LNCaP clone FGC (cell line): ENCODE measurements at regions not wholly inside any gene's neighbourhood (a gene's known extent, or its start where the extent isn't known, plus 50 kb on each side); places are given as distances from the start of the nearest gene placed in this dataset.

Experiments used
- DNase-seq: peaks from one replicate; pipeline ENCODE4 v3.0.0-alpha.2; 2011; ENCODE audit warnings: low read depth
- H3K4me3 ChIP-seq: 2 replicates; pipeline ENCODE4 v1.5.1; 2011; ENCODE audit warnings: mild to moderate bottlenecking, low read depth, low read length, control low read depth
- CTCF ChIP-seq: IDR thresholded peaks from 2 replicates; pipeline ENCODE4 v1.5.1; 2012; ENCODE audit warnings: mild to moderate bottlenecking; ENCODE audit not compliant: control insufficient read depth, insufficient read depth; ENCODE audit errors: extremely low read depth

DNA sequence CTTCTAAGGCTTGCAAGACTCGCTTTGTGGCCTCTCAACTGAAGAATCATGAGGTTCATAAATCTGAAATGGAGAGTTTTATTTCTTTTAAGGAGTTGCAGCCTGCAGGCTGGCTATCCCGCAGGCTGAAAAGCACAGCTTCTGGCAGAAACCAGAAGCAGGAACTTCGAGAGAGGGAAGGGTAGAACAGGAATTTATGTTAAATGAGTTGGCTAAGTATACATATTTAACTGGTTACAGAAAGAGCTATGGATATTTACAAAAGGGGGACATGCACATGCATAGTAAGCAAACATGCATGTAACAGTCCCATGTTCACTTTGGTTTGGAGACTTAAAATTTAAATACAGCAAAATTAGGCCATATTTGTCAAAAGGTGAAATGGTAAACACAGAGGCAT, 787.0 kb downstream of the TFAP2A start:
- DNase-seq: no peak
- no peak overlapping the region for H3K4me3 ChIP-seq
- no peak for TF ChIP-seq CTCF

- DNase-seq: no peak
- H3K4me3 ChIP-seq: no peak overlapping the region
- TF ChIP-seq CTCF: no peak
Measured at GRCh38 chr6:9623985-9624384, 790.9 kb downstream of the TFAP2A start.

GRCh38 chr6:9623228-9623832, 791.5 kb downstream of the TFAP2A start:
- no peak for TF ChIP-seq CTCF
- DNase-seq: no peak
- no peak overlapping the region for H3K4me3 ChIP-seq

GRCh38 chr6:9621276-9621675, 793.6 kb downstream of the TFAP2A start:
- DNase-seq: no peak
- no peak for TF ChIP-seq CTCF
- H3K4me3 ChIP-seq: no peak overlapping the region

DNA sequence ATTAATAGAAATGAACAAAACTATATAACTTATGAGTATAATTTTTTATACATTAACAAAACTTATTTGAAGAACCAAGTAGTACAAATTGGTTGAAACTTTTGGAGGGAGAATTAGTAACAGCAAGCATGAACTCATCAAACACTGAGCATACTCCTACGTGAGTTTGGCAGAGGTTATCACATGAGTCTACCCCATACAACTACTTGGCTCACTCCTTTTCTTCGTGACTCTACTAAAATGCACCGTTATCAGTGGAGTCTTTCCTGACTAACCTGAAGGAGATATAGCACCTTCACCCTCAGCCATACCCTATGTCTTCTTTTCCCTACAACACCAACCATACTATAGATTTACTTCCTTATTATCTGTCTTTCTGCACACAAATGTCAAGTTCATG, 794.2 kb downstream of the TFAP2A start:
- no peak for DNase-seq
- TF ChIP-seq CTCF: no peak

DNA sequence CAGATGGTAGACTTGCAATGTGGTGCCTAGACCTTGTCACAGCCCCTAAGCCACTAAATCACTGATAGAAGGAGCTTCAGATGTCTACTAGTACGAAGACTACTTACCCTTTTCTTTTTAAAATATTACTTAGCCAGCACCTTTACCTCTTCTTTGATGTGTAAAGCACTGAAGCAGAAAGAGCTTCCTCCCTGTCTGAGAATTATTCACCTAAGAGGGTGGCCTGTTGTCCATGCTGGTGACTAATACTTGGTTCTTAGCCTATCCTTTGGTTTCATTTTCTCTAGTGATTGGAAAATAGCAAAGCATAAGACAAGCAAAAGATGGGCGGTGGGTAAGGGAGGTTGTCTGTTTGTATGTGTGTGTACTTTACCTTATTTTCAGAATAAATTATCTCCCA, 794.6 kb downstream of the TFAP2A start:
- H3K4me3 ChIP-seq: no peak overlapping the region
- no peak for TF ChIP-seq CTCF
- no peak for DNase-seq

More for the DNA sequence above, 794.2 kb downstream of the TFAP2A start:
- no peak overlapping the region for H3K4me3 ChIP-seq

GRCh38 chr6:9614778-9615177, 800.1 kb downstream of the TFAP2A start:
- no peak for DNase-seq
- TF ChIP-seq CTCF: no peak
- H3K4me3 ChIP-seq: no peak overlapping the region
